ENCODE measurements at regions not wholly inside any gene's neighbourhood (a gene's known extent, or its start where the extent isn't known, plus 50 kb on each side); places are given as distances from the start of the nearest gene placed in this dataset.

- no peak for DNase-seq
These were observed 231.2 kb upstream of the SGCD start for GRCh38 chr5:156095709-156096241.

GRCh38 chr5:156096259-156096658 is 230.7 kb upstream of the SGCD start:
- DNase-seq: no peak

- DNase-seq: no peak
These were observed 223.6 kb upstream of the SGCD start for GRCh38 chr5:156103155-156103885.

GRCh38 chr5:156109317-156110023 is 217.5 kb upstream of the SGCD start:
- no peak for DNase-seq

- DNase-seq: no peak
These were observed 207.3 kb upstream of the SGCD start for GRCh38 chr5:156119692-156120091.

- no peak for DNase-seq
These were observed 206.2 kb upstream of the SGCD start for GRCh38 chr5:156120777-156121176.

- no peak for DNase-seq
These were observed 205.7 kb upstream of the SGCD start for GRCh38 chr5:156121234-156121633.

GRCh38 chr5:156121882-156122281 is 205.1 kb upstream of the SGCD start:
- DNase-seq: no peak

GRCh38 chr5:156124708-156125107 is 202.3 kb upstream of the SGCD start:
- DNase-seq: no peak

GRCh38 chr5:156125118-156125517 is 201.8 kb upstream of the SGCD start:
- no peak for DNase-seq

GRCh38 chr5:156126716-156127115 is 200.2 kb upstream of the SGCD start:
- DNase-seq: no peak

- DNase-seq: no peak
These were observed 198.9 kb upstream of the SGCD start for GRCh38 chr5:156128026-156128425.

GRCh38 chr5:156134216-156134615 is 192.7 kb upstream of the SGCD start:
- no peak for DNase-seq

GRCh38 chr5:156135531-156135930 is 191.4 kb upstream of the SGCD start:
- no peak for DNase-seq

GRCh38 chr5:156137071-156137869 is 189.7 kb upstream of the SGCD start:
- DNase-seq: no peak

GRCh38 chr5:156142867-156143266 is 184.1 kb upstream of the SGCD start:
- no peak for DNase-seq

GRCh38 chr5:156147261-156147943 is 179.6 kb upstream of the SGCD start:
- no peak for DNase-seq

GRCh38 chr5:156147944-156148285 is 179.0 kb upstream of the SGCD start:
- DNase-seq: no peak

- no peak for DNase-seq
These were observed 178.7 kb upstream of the SGCD start for GRCh38 chr5:156148301-156148700.

GRCh38 chr5:156149213-156149612 is 177.8 kb upstream of the SGCD start:
- no peak for DNase-seq

GRCh38 chr5:156153602-156154001 is 173.4 kb upstream of the SGCD start:
- DNase-seq: no peak

- no peak for DNase-seq
These were observed 172.2 kb upstream of the SGCD start for GRCh38 chr5:156154757-156155156.

- DNase-seq: no peak
These were observed 171.4 kb upstream of the SGCD start for GRCh38 chr5:156155598-156155997.

Data from stimulated activated CD4-positive, alpha-beta T cell treated with anti-CD3 and anti-CD28 coated beads, Interleukin-4, amount 100 ng/mL, for 4 hours (primary cell).